Endothelial cell of umbilical vein (primary cell): ENCODE measurements at regions not wholly inside any gene's neighbourhood (a gene's known extent, or its start where the extent isn't known, plus 50 kb on each side); places are given as distances from the start of the nearest gene placed in this dataset.

Experiments
- POLR2AphosphoS5 ChIP-seq: IDR thresholded peaks from 2 replicates; pipeline ENCODE4 v1.6.1; 2012; ENCODE audit warnings: low read depth, mild to moderate bottlenecking, control low read depth, low read length, moderate library complexity; ENCODE audit not compliant: insufficient read depth
- TF ChIP-seq, protein P1 (sequence below): IDR thresholded peaks from 2 replicates; pipeline ENCODE4 v1.6.1; 2011; ENCODE audit not compliant: insufficient read depth, insufficient read length
- TF ChIP-seq, protein P2 (sequence below), 2 donors: IDR thresholded peaks; 1 replicate in 1 of 2; 2 replicates in 1 of 2; pipeline ENCODE4 v1.5.1; 2011; ENCODE audit warnings: low read length in 2 of 2, mild to moderate bottlenecking in 2 of 2, moderate library complexity in 2 of 2, control low read depth in 1 of 2, inconsistent platforms in 1 of 2, low read depth in 1 of 2; ENCODE audit not compliant: insufficient read depth in 1 of 2; ENCODE audit errors: extremely low read depth in 1 of 2

DNA sequence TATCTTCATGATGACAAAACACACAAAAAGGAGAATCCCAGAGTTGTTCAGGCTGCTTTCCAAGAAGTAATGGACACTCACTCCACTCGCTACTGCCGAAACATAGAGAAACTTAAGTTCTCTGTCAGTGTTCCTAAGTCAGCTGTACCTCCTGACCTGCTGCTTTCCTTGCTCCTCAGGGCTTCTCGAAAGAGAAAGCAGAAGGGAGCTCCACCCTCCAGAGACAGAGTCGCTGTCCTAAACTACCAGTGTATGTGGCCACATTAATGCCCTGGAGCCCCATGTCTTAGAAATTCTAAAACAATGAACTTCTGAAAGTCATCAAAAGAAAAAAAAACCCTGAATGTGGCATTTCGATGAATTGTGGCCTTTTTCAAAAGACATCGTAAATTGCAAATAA is 390.8 kb upstream of the MON1B start:
- TF ChIP-seq, protein P1, sequence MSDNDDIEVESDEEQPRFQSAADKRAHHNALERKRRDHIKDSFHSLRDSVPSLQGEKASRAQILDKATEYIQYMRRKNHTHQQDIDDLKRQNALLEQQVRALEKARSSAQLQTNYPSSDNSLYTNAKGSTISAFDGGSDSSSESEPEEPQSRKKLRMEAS = no peak
- no peak for TF ChIP-seq POLR2AphosphoS5
- TF ChIP-seq, protein P2, sequence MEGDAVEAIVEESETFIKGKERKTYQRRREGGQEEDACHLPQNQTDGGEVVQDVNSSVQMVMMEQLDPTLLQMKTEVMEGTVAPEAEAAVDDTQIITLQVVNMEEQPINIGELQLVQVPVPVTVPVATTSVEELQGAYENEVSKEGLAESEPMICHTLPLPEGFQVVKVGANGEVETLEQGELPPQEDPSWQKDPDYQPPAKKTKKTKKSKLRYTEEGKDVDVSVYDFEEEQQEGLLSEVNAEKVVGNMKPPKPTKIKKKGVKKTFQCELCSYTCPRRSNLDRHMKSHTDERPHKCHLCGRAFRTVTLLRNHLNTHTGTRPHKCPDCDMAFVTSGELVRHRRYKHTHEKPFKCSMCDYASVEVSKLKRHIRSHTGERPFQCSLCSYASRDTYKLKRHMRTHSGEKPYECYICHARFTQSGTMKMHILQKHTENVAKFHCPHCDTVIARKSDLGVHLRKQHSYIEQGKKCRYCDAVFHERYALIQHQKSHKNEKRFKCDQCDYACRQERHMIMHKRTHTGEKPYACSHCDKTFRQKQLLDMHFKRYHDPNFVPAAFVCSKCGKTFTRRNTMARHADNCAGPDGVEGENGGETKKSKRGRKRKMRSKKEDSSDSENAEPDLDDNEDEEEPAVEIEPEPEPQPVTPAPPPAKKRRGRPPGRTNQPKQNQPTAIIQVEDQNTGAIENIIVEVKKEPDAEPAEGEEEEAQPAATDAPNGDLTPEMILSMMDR (IDR thresholded peaks at IDR 0.05; ENCODE audit: extremely low read depth in 1 of 2, insufficient read depth in 1 of 2, low read depth in 1 of 2, low read length in 2 of 2) = no peak
